ENCODE measurements at regions not wholly inside any gene's neighbourhood (a gene's known extent, or its start where the extent isn't known, plus 50 kb on each side); places are given as distances from the start of the nearest gene placed in this dataset.

- no peak for TF ChIP-seq POU5F1 (IDR thresholded peaks at IDR 0.05; ENCODE audit: low read depth, low read length)
- TF ChIP-seq TBP (IDR thresholded peaks at IDR 0.05; ENCODE audit: low read depth, low read length), result no peak
- no peak for TF ChIP-seq CTCF (IDR thresholded peaks at IDR 0.05; ENCODE audit: control extremely low read depth in 1 of 3, insufficient read depth in 1 of 3, low read depth in 1 of 3, low read length in 3 of 3)
Observed at GRCh38 chr19:30319876-30320275, 52.3 kb upstream of the ZNF536 start (continued).

Data from H1 (cell line).